ENCODE measurements at regions not wholly inside any gene's neighbourhood (a gene's known extent, or its start where the extent isn't known, plus 50 kb on each side); places are given as distances from the start of the nearest gene placed in this dataset.
"Not testable (repeated sequence)": the region's sequence is repeated elsewhere in the genome, so short reads cannot be mapped to it uniquely, and the experiment has no call there.

DNA sequence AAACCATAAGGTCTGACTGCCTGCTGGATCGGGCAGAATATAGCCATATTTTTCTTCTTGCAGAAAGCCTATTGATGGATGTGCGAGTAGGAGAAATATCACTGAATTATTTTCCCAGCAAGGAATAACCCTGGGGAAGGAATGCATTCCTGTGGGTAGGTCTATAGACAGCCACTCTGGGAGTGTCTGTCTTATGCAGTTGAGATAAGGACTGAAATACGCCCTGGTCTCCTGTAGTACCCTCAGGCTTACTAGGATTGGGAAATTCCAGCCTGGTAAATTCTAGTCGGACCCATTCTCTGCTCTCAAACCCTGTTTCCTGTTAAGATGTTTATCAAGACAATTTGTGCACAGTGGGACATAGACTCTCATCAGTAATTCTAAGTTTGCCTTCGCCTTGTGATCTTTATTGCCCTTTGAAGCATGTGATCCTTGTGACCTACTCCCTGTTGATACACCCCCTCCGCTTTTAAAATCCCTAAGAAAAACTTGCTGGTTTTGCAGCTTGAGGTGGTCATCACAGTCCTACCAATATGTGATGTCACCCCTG lies 506.3 kb downstream of the SOX11 start:
- H3K4me3 Mint-ChIP-seq; H3K9me3 Mint-ChIP-seq (ENCODE audit: insufficient read depth); H3K36me3 Mint-ChIP-seq (ENCODE audit: low read depth); H3K27me3 Mint-ChIP-seq (ENCODE audit: low read depth); ATAC-seq; DNase-seq; H3K27ac Mint-ChIP-seq; POLR2A ChIA-PET; H3K4me1 Mint-ChIP-seq (ENCODE audit: low read depth); CTCF ChIA-PET: not testable (repeated sequence)

- Mint-ChIP-seq H3K27ac (no peak overlapping the region), H3K4me1 (ENCODE audit: low read depth) (no peaks in the 10 kb centered on the region), H3K27me3 (ENCODE audit: low read depth) (no peaks in the 10 kb centered on the region), H3K36me3 (ENCODE audit: low read depth) (no peaks in the 10 kb centered on the region), H3K4me3 (no peak overlapping the region), H3K9me3 (ENCODE audit: insufficient read depth) (no peaks in the 10 kb centered on the region)
- ATAC-seq: no peak
- CTCF ChIA-PET: no interaction called here
- no peak for DNase-seq
- POLR2A ChIA-PET: no interaction called here
Measured at GRCh38 chr2:6202756-6203155, 510.6 kb downstream of the SOX11 start.

DNA sequence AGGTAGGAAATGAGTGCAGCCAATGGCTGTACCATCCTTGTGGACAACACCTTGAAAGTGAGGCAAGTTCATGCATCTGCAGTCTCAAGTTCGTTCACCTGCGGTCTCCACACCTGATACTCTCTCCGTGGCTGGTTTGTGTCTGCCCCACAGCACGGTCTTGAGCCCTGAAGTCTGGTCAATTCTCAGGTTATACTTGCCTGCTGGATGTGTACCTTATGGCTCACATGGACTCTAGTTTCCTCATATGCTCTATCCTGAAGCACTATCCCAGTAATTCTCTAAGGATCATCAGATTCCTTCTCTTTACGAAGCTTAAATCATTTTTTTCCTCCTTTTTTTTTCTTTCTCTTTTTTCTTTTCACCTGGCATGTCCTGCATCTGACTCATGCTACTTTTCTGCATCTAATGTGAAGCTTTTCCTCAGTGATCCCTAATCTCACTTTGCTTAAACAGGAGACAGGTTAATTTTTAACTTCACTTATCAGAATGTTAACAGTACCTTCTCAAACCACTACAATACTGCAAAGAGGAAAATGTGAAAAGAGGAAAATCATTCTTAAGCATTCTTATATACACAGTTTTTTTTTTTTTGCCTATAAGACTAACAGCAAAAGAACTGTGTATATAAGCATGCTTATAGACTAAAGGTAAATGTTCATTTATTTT lies 511.2 kb downstream of the SOX11 start:
- Mint-ChIP-seq H3K9me3 (ENCODE audit: insufficient read depth) (no peaks in the 10 kb centered on the region), H3K27ac (no peak overlapping the region), H3K4me3 (no peak overlapping the region), H3K27me3 (ENCODE audit: low read depth) (no peaks in the 10 kb centered on the region), H3K4me1 (ENCODE audit: low read depth) (no peaks in the 10 kb centered on the region), H3K36me3 (ENCODE audit: low read depth) (no peaks in the 10 kb centered on the region)
- no peak for ATAC-seq
- DNase-seq: no peak
- CTCF ChIA-PET: no interaction called here
- POLR2A ChIA-PET: no interaction called here

- ChIA-PET POLR2A (no interaction called here), CTCF (no interaction called here)
- H3K36me3 Mint-ChIP-seq (ENCODE audit: low read depth): no peaks in the 10 kb centered on the region
- DNase-seq: no peak
- H3K27me3 Mint-ChIP-seq (ENCODE audit: low read depth): no peaks in the 10 kb centered on the region
- ATAC-seq: no peak
- H3K4me3 Mint-ChIP-seq: no peak overlapping the region
- no peaks in the 10 kb centered on the region for H3K9me3 Mint-ChIP-seq (ENCODE audit: insufficient read depth)
- H3K27ac Mint-ChIP-seq: no peak overlapping the region
- no peaks in the 10 kb centered on the region for H3K4me1 Mint-ChIP-seq (ENCODE audit: low read depth)
Measured at GRCh38 chr2:6206882-6207281, 514.7 kb downstream of the SOX11 start.

DNA sequence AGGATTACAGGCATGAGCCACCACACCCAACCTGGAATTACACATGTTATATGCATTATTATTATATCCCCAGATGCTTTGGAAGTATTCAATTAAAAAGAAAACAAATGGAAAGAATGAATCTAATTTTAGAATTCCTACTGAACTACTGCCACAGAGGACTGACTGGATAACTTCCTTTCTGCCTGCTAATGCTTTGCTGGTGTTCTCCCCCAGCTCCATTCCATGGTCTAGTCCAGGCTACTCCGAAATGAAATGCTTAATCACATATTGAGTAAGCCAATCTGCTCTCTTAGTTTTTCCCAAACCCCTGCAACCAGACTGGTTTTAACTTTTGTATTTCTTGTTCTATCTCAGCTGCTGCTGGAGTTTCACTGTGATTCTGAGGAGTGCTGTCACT lies 519.1 kb downstream of the SOX11 start:
- no peak for DNase-seq
- Mint-ChIP-seq H3K9me3 (ENCODE audit: insufficient read depth) (no peaks in the 10 kb centered on the region), H3K36me3 (ENCODE audit: low read depth) (no peaks in the 10 kb centered on the region), H3K4me3 (no peak overlapping the region), H3K4me1 (ENCODE audit: low read depth) (no peaks in the 10 kb centered on the region), H3K27me3 (ENCODE audit: low read depth) (no peaks in the 10 kb centered on the region), H3K27ac (no peak overlapping the region)
- CTCF ChIA-PET: no interaction called here
- POLR2A ChIA-PET: no interaction called here
- ATAC-seq: no peak

DNA sequence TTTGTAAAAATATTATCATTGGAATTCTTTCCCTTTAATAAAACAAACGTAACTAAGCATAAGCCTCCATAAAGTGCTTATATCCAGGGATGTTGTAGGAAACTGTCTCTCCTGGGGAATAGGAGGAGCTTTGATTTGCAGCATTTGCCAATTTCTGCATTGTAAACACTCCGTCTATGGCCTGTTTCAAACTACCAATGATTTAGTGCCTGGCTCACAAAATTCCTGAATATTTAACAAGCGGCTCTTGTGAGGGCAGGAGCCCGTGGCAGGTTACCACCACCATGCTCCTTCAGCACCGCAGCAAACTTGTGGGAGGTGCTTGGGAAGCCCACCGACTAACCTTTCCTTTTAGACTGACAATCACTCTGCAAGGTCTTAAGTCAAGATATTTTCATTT lies 520.3 kb downstream of the SOX11 start:
- H3K9me3 Mint-ChIP-seq (ENCODE audit: insufficient read depth): no peaks in the 10 kb centered on the region
- CTCF ChIA-PET: no interaction called here
- H3K36me3 Mint-ChIP-seq (ENCODE audit: low read depth): no peaks in the 10 kb centered on the region
- POLR2A ChIA-PET: no interaction called here
- H3K27me3 Mint-ChIP-seq (ENCODE audit: low read depth): no peaks in the 10 kb centered on the region
- no peak overlapping the region for H3K4me3 Mint-ChIP-seq
- H3K4me1 Mint-ChIP-seq (ENCODE audit: low read depth): no peaks in the 10 kb centered on the region
- no peak for ATAC-seq
- no peak overlapping the region for H3K27ac Mint-ChIP-seq
- DNase-seq: no peak

DNA sequence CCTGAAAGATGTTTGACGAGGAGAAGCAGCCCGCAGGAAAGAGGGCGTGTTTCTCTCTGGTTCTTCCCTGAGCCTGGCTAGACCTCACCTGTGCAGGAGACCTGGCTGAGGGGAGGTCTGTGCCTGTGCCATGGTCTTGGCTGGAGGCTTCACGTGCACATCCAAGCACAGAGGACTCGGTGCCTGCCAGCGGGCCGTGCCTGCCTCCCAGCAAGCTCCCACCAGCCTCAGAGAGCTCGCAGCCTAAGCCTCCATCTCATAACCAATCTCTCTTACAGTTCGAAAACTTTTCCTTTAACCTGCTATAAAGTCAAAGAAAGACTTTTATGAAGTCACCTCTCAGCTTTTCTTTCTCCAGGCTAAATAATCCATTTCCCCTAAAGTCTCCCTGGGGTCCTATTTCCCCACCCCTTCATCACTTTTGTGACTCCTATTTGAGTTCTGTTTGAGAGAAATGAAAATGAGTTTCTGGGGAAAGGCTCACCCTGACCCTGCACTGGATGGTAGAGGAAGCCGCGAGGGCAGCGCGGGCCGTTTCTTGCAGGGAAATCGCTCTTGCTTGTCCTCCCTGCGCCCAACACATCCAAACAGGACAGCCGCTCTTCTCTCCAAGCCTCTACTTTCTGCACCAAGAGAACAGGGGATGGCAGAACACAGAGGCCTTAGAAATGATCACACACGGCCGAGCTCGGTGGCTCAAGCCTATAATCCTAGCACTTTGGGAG lies 521.0 kb downstream of the SOX11 start:
- CTCF ChIA-PET: no interaction called here
- POLR2A ChIA-PET: no interaction called here
- H3K9me3 Mint-ChIP-seq (ENCODE audit: insufficient read depth): no peaks in the 10 kb centered on the region
- DNase-seq: no peak
- no peaks in the 10 kb centered on the region for H3K36me3 Mint-ChIP-seq (ENCODE audit: low read depth)
- H3K4me3 Mint-ChIP-seq: no peak overlapping the region
- H3K27ac Mint-ChIP-seq: no peak overlapping the region
- H3K4me1 Mint-ChIP-seq (ENCODE audit: low read depth): no peaks in the 10 kb centered on the region
- H3K27me3 Mint-ChIP-seq (ENCODE audit: low read depth): no peaks in the 10 kb centered on the region
- ATAC-seq: no peak

DNA sequence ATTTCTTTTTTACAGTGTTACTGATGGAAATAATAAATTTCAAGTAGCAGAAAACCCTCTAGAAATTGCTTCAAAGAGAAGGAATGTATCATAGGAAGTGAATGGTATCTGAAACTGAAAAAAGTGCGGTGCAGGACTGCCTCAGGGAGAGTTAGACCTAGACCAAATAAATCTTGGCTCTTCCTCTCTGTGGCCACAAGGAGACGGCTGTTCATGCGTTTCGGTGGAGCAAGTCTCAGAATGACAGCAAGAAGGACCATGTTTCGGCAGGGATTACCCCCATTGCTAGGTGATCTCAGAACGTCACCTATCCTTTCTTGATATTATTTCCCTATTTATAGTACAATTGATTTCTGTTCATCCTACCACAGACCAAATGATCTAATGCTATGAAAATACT lies 522.3 kb downstream of the SOX11 start:
- ATAC-seq (no peak), DNase-seq (no peak)
- H3K4me1 Mint-ChIP-seq (ENCODE audit: low read depth): no peaks in the 10 kb centered on the region
- H3K9me3 Mint-ChIP-seq (ENCODE audit: insufficient read depth): no peaks in the 10 kb centered on the region
- CTCF ChIA-PET: no interaction called here
- H3K27me3 Mint-ChIP-seq (ENCODE audit: low read depth): no peaks in the 10 kb centered on the region
- H3K36me3 Mint-ChIP-seq (ENCODE audit: low read depth): no peaks in the 10 kb centered on the region
- H3K4me3 Mint-ChIP-seq: no peak overlapping the region
- no peak overlapping the region for H3K27ac Mint-ChIP-seq
- POLR2A ChIA-PET: no interaction called here

DNA sequence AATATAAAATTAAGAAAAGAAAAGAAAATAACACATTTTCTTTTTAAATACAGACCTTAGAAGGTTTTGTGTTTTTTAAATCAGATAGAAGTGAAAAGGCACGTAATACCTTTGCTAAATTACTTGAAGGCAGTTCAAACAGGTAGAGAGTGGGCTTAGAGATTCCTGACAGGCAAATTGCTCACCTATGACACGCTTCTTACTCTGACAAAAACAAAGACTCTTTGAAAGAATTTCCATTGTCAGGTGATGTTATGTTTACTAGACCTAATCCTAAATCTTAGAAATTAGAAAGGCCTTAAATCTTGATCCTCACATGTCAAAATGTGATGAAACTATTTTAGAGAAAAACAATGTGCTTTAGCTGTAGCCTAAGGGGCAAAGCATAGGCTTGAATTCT lies 522.9 kb downstream of the SOX11 start:
- no peaks in the 10 kb centered on the region for H3K4me1 Mint-ChIP-seq (ENCODE audit: low read depth)
- ChIA-PET CTCF (no interaction called here), POLR2A (no interaction called here)

DNA sequence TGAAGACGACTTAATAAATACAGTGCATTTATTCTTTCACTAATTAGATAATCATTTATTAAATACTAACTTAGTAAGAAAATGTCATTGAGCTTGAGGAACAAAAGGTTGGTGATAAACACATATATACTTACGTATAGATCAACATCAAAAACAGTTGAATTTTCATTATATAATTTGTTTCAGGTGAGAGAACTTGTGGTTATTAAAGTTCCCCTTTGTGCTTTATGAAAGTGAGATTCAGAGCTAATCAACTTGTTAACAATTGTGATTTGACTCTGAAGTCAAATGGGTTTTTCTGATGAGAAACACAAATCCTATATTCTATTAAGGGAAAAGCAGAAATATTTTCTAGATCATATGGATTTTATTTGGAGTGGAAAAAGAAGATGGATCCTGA lies 524.0 kb downstream of the SOX11 start:
- H3K4me1 Mint-ChIP-seq (ENCODE audit: low read depth): no peaks in the 10 kb centered on the region
- no peaks in the 10 kb centered on the region for H3K36me3 Mint-ChIP-seq (ENCODE audit: low read depth)
- no peak overlapping the region for H3K27ac Mint-ChIP-seq
- no peaks in the 10 kb centered on the region for H3K27me3 Mint-ChIP-seq (ENCODE audit: low read depth)
- no peaks in the 10 kb centered on the region for H3K9me3 Mint-ChIP-seq (ENCODE audit: insufficient read depth)
- no peak overlapping the region for H3K4me3 Mint-ChIP-seq
- ChIA-PET CTCF (interaction anchor here (0.7 kb wide), 1 partner anchor 139 kb away, joined by 3 read pairs; no protein-coding TSS in a partner anchor), POLR2A (no interaction called here)
- no peak for ATAC-seq
- no peak for DNase-seq

More for the DNA sequence above, 522.9 kb downstream of the SOX11 start:
- Mint-ChIP-seq H3K9me3 (ENCODE audit: insufficient read depth) (no peaks in the 10 kb centered on the region), H3K36me3 (ENCODE audit: low read depth) (no peaks in the 10 kb centered on the region), H3K4me3 (no peak overlapping the region), H3K27me3 (ENCODE audit: low read depth) (no peaks in the 10 kb centered on the region), H3K27ac (no peak overlapping the region)
- ATAC-seq: no peak
- DNase-seq: no peak

GRCh38 chr2:6218926-6219325 lies 526.7 kb downstream of the SOX11 start:
- ChIA-PET POLR2A (interaction anchor here (0.7 kb wide), 1 partner anchor 197 kb away, joined by 3 read pairs; no protein-coding TSS in a partner anchor), CTCF (no interaction called here)
- H3K4me1 Mint-ChIP-seq (ENCODE audit: low read depth): no peaks in the 10 kb centered on the region
- ATAC-seq (no peak), DNase-seq (no peak)
- no peak overlapping the region for H3K4me3 Mint-ChIP-seq
- no peaks in the 10 kb centered on the region for H3K27me3 Mint-ChIP-seq (ENCODE audit: low read depth)
- H3K27ac Mint-ChIP-seq: no peak overlapping the region
- no peaks in the 10 kb centered on the region for H3K36me3 Mint-ChIP-seq (ENCODE audit: low read depth)
- H3K9me3 Mint-ChIP-seq (ENCODE audit: insufficient read depth): no peaks in the 10 kb centered on the region

GRCh38 chr2:6219906-6220305 lies 527.7 kb downstream of the SOX11 start:
- Mint-ChIP-seq H3K4me3 (no peak overlapping the region), H3K9me3 (ENCODE audit: insufficient read depth) (no peaks in the 10 kb centered on the region), H3K27ac (no peak overlapping the region), H3K27me3 (ENCODE audit: low read depth) (no peaks in the 10 kb centered on the region), H3K36me3 (ENCODE audit: low read depth) (no peaks in the 10 kb centered on the region), H3K4me1 (ENCODE audit: low read depth) (no peaks in the 10 kb centered on the region)
- CTCF ChIA-PET: no interaction called here
- ATAC-seq (no peak), DNase-seq (no peak)
- POLR2A ChIA-PET: no interaction called here

DNA sequence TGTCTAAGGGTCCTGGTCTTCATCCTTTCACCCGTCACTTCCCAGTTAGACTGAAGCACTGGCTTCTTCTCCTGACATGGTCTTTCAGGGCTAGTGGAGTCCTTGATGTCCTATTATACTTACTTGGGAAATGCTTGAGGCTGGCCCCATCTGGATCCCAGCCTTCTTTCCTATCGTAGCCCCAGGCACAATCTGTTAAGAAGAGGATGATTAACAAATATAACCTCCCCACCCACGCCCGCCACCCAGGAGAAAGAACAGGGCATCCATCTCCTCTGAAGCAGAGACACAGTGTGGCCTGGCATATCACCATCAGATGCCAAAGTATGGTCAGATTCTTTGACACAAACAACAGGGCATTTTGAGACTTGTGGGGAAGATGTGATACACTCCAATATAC lies 530.1 kb downstream of the SOX11 start:
- Mint-ChIP-seq H3K9me3 (ENCODE audit: insufficient read depth) (no peaks in the 10 kb centered on the region), H3K27ac (no peak overlapping the region), H3K27me3 (ENCODE audit: low read depth) (no peaks in the 10 kb centered on the region), H3K36me3 (ENCODE audit: low read depth) (no peaks in the 10 kb centered on the region), H3K4me3 (no peak overlapping the region), H3K4me1 (ENCODE audit: low read depth) (no peaks in the 10 kb centered on the region)
- DNase-seq: no peak
- no peak for ATAC-seq
- ChIA-PET POLR2A (no interaction called here), CTCF (no interaction called here)

Data from activated CD8-positive, alpha-beta T cell treated with anti-CD3 and anti-CD28 coated beads, Interleukin-2, amount 10 ng/mL, durations not matched to agents 7 days and 5 days (primary cell).